Stimulated activated naive CD4-positive, alpha-beta T cell (primary cell): ENCODE measurements at regions not wholly inside any gene's neighbourhood (a gene's known extent, or its start where the extent isn't known, plus 50 kb on each side); places are given as distances from the start of the nearest gene placed in this dataset.

Experiments used
- DNase-seq, 6 experiments: peaks; one replicate each; lab custom pipeline; 2025; lab: John Stamatoyannopoulos, UW

- DNase-seq, result no peak
Measured at GRCh38 chr9:13990331-13990730, 323.6 kb downstream of the NFIB start.

GRCh38 chr9:13988944-13989343 is 325.0 kb downstream of the NFIB start:
- no peak for DNase-seq

GRCh38 chr9:13983607-13984006 is 330.3 kb downstream of the NFIB start:
- no peak for DNase-seq

- no peak for DNase-seq
Measured at GRCh38 chr9:13979941-13980318, 334.0 kb downstream of the NFIB start.

- no peak for DNase-seq
Measured at GRCh38 chr9:13975611-13976290, 338.2 kb downstream of the NFIB start.

GRCh38 chr9:13974891-13975290 is 339.1 kb downstream of the NFIB start:
- no peak for DNase-seq

- no peak for DNase-seq
Measured at GRCh38 chr9:13971966-13972655, 341.8 kb downstream of the NFIB start.

GRCh38 chr9:13971415-13971814 is 342.5 kb downstream of the NFIB start:
- no peak for DNase-seq

- DNase-seq, result no peak
Measured at GRCh38 chr9:13970426-13970825, 343.5 kb downstream of the NFIB start.

- no peak for DNase-seq
Measured at GRCh38 chr9:13970018-13970417, 343.9 kb downstream of the NFIB start.

- DNase-seq, result no peak
Measured at GRCh38 chr9:13967438-13967837, 346.5 kb downstream of the NFIB start.

GRCh38 chr9:13967011-13967410 is 346.9 kb downstream of the NFIB start:
- no peak for DNase-seq

- DNase-seq, result no peak
Measured at GRCh38 chr9:13963005-13963653, 350.8 kb downstream of the NFIB start.

- no peak for DNase-seq
Measured at GRCh38 chr9:13962006-13962405, 351.9 kb downstream of the NFIB start.

GRCh38 chr9:13960011-13960765 is 353.8 kb downstream of the NFIB start:
- DNase-seq, result no peak

GRCh38 chr9:13958672-13959071 is 355.3 kb downstream of the NFIB start:
- DNase-seq, result no peak

- no peak for DNase-seq
Measured at GRCh38 chr9:13957089-13957488, 356.9 kb downstream of the NFIB start.

GRCh38 chr9:13956107-13956506 is 357.8 kb downstream of the NFIB start:
- no peak for DNase-seq

GRCh38 chr9:13952906-13953305 is 361.0 kb downstream of the NFIB start:
- no peak for DNase-seq

- DNase-seq, result no peak
Measured at GRCh38 chr9:13948037-13948436, 365.9 kb downstream of the NFIB start.

GRCh38 chr9:13943176-13943575 is 370.8 kb downstream of the NFIB start:
- DNase-seq, result no peak

- DNase-seq, result no peak
Measured at GRCh38 chr9:13942695-13943094, 371.2 kb downstream of the NFIB start.

- no peak for DNase-seq
Measured at GRCh38 chr9:13942201-13942600, 371.7 kb downstream of the NFIB start.
